EL (cell line): ENCODE measurements at regions not wholly inside any gene's neighbourhood (a gene's known extent, or its start where the extent isn't known, plus 50 kb on each side); places are given as distances from the start of the nearest gene placed in this dataset.

ENCODE experiments used
- DNase-seq: peaks from one replicate; pipeline ENCODE4 v3.0.0-alpha.2; 2016

DNA sequence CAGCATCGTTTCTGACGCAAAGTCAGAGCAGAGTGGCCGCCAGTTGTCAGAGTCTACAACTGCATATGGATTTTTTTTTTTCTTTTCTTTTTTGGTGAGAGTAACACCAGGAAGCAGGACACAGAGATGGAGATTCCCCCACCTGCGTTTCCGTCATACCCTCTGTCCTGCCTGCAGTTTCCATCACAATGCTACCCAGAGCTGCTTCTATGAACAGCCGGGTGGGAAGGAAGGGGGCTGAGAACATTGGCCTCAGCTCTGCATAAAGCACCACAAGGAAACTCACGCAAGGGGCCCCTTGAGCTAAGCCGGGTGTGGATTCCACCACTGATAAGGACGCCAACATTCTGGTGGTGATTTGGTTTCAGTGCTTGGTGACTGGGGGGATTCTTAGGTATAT is 183.5 kb upstream of the AFDN start:
- DNase-seq, result no peak

GRCh38 chr6:167643716-167644115 is 183.0 kb upstream of the AFDN start:
- DNase-seq, result no peak

DNA sequence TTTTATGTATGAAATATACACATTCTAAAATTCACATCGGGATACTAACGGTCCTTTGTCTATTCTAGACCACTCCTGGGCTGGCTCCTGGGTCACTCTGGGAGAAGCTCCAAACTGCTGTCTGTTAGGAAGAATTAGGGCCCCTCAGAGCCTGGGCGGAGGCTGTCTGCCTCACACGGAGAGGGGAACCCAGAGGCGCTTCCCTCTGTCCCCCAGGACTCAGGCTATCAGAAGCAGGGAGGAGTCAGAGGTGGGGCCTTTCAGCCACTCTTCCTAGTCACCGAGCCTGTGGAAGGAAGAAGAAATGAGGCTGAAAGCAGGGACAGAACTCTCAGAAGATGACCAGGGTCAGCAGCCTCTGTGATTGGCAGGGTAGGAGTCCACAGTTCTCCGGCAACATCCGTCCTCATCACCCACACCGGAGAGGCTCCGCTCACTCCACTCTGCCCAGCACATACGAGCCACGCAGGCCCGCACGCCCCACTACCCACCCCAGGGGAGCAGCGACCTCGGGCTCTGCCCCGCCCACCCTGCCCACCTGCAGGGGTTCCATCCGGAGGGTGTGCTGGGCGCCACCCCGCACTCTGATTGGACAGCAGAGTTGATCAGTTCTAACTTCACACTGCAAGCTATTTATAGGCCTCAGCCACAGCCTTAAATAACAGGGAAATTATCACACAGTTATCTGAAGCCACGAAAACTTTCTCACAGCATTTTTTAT is 182.1 kb upstream of the AFDN start:
- DNase-seq, result no peak

GRCh38 chr6:167645368-167645767 is 181.3 kb upstream of the AFDN start:
- DNase-seq, result no peak

GRCh38 chr6:167647306-167647705 is 179.4 kb upstream of the AFDN start:
- no peak for DNase-seq

GRCh38 chr6:167647737-167648470 is 178.8 kb upstream of the AFDN start:
- DNase-seq, result no peak

- no peak for DNase-seq
Observed at GRCh38 chr6:167648501-167649278, 178.0 kb upstream of the AFDN start.

DNA sequence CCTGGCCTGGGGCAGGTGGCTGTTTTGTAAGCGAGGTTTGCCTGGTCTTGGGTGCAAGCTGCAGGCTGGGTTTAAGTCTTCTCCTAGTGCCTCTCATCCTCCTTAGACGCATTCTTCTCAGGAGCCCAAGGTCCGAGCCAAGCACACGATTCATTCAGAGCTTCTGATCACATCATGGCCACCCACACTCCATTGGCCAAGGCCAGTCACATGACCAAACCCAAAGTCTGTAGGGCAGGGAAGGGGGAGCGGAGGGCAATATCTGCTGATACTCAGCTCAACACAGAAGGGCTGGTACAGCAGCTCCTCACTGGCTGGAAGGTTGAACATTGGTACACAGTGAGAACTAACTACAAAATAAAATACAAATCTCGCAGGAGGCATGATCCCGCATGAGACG is 177.2 kb upstream of the AFDN start:
- DNase-seq, result no peak

GRCh38 chr6:167650730-167651317 is 175.9 kb upstream of the AFDN start:
- DNase-seq, result no peak

GRCh38 chr6:167651318-167652041 is 175.2 kb upstream of the AFDN start:
- DNase-seq, result no peak

- DNase-seq, result no peak
Observed at GRCh38 chr6:167652042-167652700, 174.5 kb upstream of the AFDN start.

DNA sequence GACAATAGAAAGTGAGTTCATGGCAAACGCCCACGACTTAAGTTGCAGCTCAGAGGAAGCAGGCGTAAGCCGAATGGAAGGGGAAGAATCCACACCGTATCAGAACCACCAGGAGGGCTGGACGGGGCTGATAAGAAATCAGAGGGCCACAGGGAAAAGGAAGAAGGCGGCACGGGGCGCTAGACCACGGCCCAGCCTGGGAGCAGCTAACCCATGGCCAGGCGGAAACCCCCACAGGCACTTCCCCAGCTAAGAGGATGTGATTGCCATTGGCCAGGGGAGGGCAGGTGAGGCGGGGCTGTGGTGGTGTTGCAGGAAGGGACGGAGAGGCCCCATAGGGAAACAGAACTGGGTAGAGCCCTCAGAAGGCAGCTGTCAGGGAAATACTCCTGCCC is 174.0 kb upstream of the AFDN start:
- no peak for DNase-seq

- no peak for DNase-seq
Observed at GRCh38 chr6:167653561-167653960, 173.2 kb upstream of the AFDN start.

- no peak for DNase-seq
Observed at GRCh38 chr6:167654389-167654788, 172.3 kb upstream of the AFDN start.

GRCh38 chr6:167655174-167655821 is 171.4 kb upstream of the AFDN start:
- no peak for DNase-seq

DNA sequence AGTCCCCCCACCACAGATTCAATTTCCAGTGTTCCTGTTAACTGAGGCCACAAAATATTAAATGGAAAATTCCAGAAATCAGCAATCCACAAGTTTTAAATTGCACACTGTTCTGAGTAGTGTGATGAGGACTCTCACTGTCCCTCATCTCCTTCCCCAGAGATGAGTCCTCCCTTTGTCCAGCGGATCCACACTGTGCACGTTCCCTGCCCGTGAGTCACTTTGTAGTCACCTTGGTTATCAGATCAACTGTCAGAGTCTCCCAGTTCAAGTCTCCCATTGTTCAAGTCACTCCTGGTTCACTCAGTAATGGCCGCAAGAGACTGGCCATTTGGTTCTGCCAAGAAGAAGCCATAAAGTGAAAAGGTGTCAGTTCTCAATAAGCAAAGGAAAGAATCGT is 168.6 kb upstream of the AFDN start:
- no peak for DNase-seq

DNA sequence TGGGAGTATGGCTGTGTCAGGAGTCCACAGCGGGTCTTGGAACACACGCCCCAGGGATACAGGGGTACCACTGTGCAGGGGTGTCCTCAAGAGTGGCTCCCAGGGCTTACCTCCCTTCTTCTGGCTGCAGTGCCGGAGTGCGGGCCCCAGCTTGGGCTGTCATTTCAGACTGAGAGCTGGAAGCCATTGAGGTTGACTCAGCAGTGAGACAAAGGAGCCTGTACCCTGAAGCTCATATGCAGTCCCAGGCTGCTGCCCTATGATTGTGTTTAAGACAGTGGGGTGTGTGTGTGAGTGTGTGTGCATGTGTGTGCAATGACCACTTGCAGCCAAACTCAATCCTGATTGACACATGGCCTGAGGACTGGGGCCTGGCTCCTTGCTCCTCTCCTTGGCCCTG is 167.7 kb upstream of the AFDN start:
- DNase-seq, result no peak

- DNase-seq, result no peak
Observed at GRCh38 chr6:167660424-167660823, 166.3 kb upstream of the AFDN start.

DNA sequence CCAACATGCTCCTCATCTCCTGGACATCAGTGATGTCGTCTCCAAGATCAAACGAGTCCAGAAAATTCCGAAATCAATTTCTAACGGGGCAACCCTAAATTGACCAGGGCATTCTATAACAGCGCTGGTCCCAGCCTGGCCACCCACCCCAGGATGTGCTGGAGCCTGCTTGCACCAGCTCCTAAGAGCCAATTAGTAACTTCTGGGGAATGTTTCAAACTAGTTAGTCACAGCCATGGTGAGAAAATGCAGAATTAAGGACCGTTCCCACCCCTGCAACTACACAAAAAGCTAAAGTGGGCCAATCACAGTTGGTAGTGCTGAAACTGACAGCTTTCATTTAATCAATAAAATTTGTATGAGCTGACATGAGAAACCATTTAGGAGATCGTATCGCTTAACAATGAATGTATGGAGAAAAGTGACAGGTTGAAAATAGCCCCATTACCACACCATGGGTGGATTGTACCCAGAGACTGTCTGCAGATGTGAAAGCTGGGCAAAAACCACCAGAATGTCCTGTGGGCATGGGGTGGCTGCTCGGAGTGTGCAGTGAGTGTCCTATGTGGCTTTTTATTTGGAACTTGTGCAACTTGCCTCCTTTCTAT is 165.7 kb upstream of the AFDN start:
- no peak for DNase-seq

DNA sequence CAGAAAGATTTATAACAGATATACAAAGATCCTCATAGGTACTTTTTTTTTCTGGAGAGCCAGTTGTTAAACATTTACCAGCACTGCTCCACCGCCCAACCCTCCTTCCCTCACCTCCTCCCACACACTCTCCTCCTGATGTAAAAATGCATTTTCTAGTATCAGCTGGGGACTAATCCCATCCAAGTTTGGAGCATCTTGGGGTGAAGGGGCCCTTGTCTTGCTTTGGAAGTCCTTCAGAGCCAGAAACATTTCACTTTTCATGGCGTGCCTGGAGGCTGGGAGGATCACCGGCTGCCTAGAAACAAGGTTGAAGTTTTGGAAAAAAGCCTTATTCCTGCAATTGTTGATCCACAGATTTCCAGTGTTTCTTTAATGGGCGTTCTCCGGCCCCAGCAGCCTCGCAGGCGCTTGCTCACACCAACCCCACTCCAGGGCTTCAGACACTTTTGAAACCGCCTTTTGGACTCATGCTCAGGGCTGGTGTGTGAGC is 165.1 kb upstream of the AFDN start:
- no peak for DNase-seq
